Fibroblast of lung (primary cell): ENCODE measurements at regions not wholly inside any gene's neighbourhood (a gene's known extent, or its start where the extent isn't known, plus 50 kb on each side); places are given as distances from the start of the nearest gene placed in this dataset.

Experiments
- DNase-seq, 2 donors: peaks; one replicate each; pipeline versions ENCODE4 v3.0.0 to v3.0.0-alpha.2; 2010; ENCODE audit warnings: low read depth in 2 of 2
- H2AFZ ChIP-seq: 2 replicates; pipeline ENCODE4 v1.5.1; 2012; ENCODE audit warnings: low read length, control low read depth, inconsistent platforms
- H3K27ac ChIP-seq: 2 replicates; pipeline ENCODE4 v1.5.1; 2011; ENCODE audit warnings: low read length, control low read depth; ENCODE audit not compliant: insufficient read depth
- H3K27me3 ChIP-seq: 2 replicates; pipeline ENCODE4 v1.5.1; 2011; ENCODE audit warnings: mild to moderate bottlenecking, low read length; ENCODE audit not compliant: control insufficient read depth, insufficient read depth
- H3K36me3 ChIP-seq: 2 replicates; pipeline ENCODE4 v1.5.1; 2011; ENCODE audit warnings: low read length; ENCODE audit not compliant: control insufficient read depth, insufficient read depth
- H3K4me1 ChIP-seq: 2 replicates; pipeline ENCODE4 v1.5.1; 2011; ENCODE audit warnings: low read length; ENCODE audit not compliant: control insufficient read depth, insufficient read depth; ENCODE audit errors: extremely low read depth
- H3K4me2 ChIP-seq: 2 replicates; pipeline ENCODE4 v1.5.1; 2011; ENCODE audit warnings: low read length, control low read depth; ENCODE audit not compliant: insufficient read depth; ENCODE audit errors: extremely low read depth
- H3K4me3 ChIP-seq, 4 experiments: fragments of 200-600 bp in 1 of 4; sonication (generic) in 1 of 4; replicated peaks in 1 of 4; 2 replicates each; pipeline ENCODE4 v1.5.1; 2011 to 2016; ENCODE audit warnings: low read length in 4 of 4, low read depth in 3 of 4, mild to moderate bottlenecking in 3 of 4, control low read depth in 2 of 4, inconsistent platforms in 1 of 4, mixed read lengths in 1 of 4; ENCODE audit not compliant: insufficient read depth in 1 of 4; ENCODE audit errors: control extremely low read depth in 1 of 4
- H3K79me2 ChIP-seq: 2 replicates; pipeline ENCODE4 v1.5.1; 2012; ENCODE audit warnings: mild to moderate bottlenecking, low read length, inconsistent platforms; ENCODE audit not compliant: control insufficient read depth, insufficient read depth
- H3K9ac ChIP-seq: 2 replicates; pipeline ENCODE4 v1.5.1; 2011; ENCODE audit warnings: mild to moderate bottlenecking, low read length, control low read depth; ENCODE audit not compliant: insufficient read depth
- H3K9me3 ChIP-seq: 2 replicates; pipeline ENCODE4 v1.5.1; 2012; ENCODE audit warnings: low read depth, low read length; ENCODE audit not compliant: control insufficient read depth, insufficient read depth
- H4K20me1 ChIP-seq: 2 replicates; pipeline ENCODE4 v1.5.1; 2011; ENCODE audit warnings: low read length; ENCODE audit not compliant: control insufficient read depth, insufficient read depth; ENCODE audit errors: extremely low read depth
- EZH2 ChIP-seq: IDR thresholded peaks from 2 replicates; pipeline ENCODE4 v1.5.1; 2012; ENCODE audit warnings: low read length, control low read depth, mild to moderate bottlenecking; ENCODE audit errors: missing control alignments
- TF ChIP-seq, protein P1 (sequence below), 2 donors: IDR thresholded peaks in 1 of 2; conservative IDR thresholded peaks in 1 of 2; 1 replicate in 1 of 2; 2 replicates in 1 of 2; pipeline ENCODE4 v1.5.1; 2011 to 2012; ENCODE audit warnings: low read length in 2 of 2, control low read depth in 1 of 2, inconsistent platforms in 1 of 2, low read depth in 1 of 2, mild to moderate bottlenecking in 1 of 2

DNA sequence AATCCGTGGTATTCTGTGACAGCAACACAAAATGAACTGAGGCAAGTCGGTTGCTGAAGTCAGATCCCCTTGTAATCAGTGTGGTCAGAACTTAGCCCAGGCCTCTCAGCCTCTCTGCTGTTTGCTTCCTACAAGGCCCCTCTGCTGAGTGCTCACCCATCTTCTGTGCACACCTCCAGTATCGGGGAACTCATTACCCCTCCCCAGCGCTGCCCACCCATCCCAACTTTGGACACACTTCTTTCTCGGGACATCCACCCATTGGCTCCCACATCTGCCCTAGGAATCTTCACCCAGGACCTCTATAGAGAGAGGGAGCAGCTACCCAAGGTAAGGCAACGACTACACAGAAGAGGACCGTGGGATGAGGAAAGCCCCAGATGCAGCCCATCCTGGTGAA is 217.5 kb downstream of the MATN1 start:
- DNase-seq = no peak
- H2AFZ ChIP-seq = no peak overlapping the region

DNA sequence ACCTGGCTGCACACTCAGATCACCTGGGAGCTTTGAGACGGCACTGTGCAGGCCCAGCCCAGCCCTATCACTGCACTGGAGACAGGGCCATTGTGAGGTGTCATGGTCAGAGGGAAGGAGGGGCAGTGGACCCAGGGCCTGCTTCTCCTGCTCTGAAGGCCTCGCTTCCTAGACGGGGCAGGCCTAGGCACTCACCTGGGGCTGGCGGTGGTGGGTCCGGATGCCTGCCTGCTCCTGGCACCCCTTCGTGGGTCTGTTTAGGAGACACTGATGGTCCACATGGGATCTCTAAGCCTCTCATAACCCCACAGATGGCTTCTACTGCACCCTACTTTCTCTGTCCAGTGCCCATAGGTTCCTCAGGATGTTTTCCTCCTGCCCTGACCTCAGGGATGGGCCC is 230.9 kb downstream of the MATN1 start:
- Histone ChIP-seq H3K27me3 (no peaks in the 10 kb centered on the region), H3K4me1 (no peaks in the 10 kb centered on the region), H3K4me2 (no peak overlapping the region), H3K36me3 (no peaks in the 10 kb centered on the region), H3K9ac (no peak overlapping the region), H3K27ac (no peak overlapping the region), H3K4me3 (no peak overlapping the region), H3K9me3 (no peaks in the 10 kb centered on the region), H3K79me2 (no peaks in the 10 kb centered on the region), H2AFZ (no peak overlapping the region), H4K20me1 (no peaks in the 10 kb centered on the region)
- TF ChIP-seq, protein P1, sequence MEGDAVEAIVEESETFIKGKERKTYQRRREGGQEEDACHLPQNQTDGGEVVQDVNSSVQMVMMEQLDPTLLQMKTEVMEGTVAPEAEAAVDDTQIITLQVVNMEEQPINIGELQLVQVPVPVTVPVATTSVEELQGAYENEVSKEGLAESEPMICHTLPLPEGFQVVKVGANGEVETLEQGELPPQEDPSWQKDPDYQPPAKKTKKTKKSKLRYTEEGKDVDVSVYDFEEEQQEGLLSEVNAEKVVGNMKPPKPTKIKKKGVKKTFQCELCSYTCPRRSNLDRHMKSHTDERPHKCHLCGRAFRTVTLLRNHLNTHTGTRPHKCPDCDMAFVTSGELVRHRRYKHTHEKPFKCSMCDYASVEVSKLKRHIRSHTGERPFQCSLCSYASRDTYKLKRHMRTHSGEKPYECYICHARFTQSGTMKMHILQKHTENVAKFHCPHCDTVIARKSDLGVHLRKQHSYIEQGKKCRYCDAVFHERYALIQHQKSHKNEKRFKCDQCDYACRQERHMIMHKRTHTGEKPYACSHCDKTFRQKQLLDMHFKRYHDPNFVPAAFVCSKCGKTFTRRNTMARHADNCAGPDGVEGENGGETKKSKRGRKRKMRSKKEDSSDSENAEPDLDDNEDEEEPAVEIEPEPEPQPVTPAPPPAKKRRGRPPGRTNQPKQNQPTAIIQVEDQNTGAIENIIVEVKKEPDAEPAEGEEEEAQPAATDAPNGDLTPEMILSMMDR (conservative IDR thresholded peaks at IDR 0.05 in 1 of 2, IDR thresholded peaks at IDR 0.05 in 1 of 2; ENCODE audit: low read depth in 1 of 2, low read length in 2 of 2) = no peak
- no peak for TF ChIP-seq EZH2
- no peak for DNase-seq

More for the DNA sequence above, 217.5 kb downstream of the MATN1 start:
- Histone ChIP-seq H3K4me2 (no peak overlapping the region), H3K79me2 (no peaks in the 10 kb centered on the region), H3K27me3 (no peaks in the 10 kb centered on the region), H3K36me3 (no peaks in the 10 kb centered on the region), H3K9me3 (no peaks in the 10 kb centered on the region), H4K20me1 (no peaks in the 10 kb centered on the region), H3K4me1 (no peaks in the 10 kb centered on the region), H3K27ac (no peak overlapping the region), H3K9ac (no peak overlapping the region), H3K4me3 (no peak overlapping the region)
- no peak for TF ChIP-seq EZH2
- TF ChIP-seq, protein P1 (conservative IDR thresholded peaks at IDR 0.05 in 1 of 2, IDR thresholded peaks at IDR 0.05 in 1 of 2; ENCODE audit: low read depth in 1 of 2, low read length in 2 of 2) = no peak

DNA sequence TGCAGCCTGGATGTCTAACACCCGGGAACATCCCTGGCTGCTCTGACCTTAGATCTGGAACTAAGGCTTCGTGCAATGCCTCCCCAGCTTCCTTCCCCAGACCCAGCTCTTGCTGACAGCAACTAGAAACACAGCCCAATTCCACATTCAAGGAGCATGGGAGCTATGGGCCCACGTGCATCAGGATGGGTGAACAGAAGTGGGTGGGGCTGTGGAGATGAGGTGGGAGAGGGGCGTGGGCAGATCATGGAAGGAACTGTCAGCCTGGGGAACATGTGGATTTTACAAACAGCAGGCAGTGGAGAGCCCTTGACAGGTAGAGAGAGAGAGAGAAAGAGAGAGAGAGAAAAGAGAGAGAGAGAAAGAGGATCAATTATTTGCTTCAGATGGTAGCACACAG is 231.6 kb downstream of the MATN1 start:
- TF ChIP-seq, protein P1 (conservative IDR thresholded peaks at IDR 0.05 in 1 of 2, IDR thresholded peaks at IDR 0.05 in 1 of 2; ENCODE audit: low read depth in 1 of 2, low read length in 2 of 2) = no peak
- no peak for TF ChIP-seq EZH2
- DNase-seq = no peak
- Histone ChIP-seq H3K4me3 (no peak overlapping the region), H3K27me3 (no peaks in the 10 kb centered on the region), H4K20me1 (no peaks in the 10 kb centered on the region), H3K9ac (no peak overlapping the region), H3K9me3 (no peaks in the 10 kb centered on the region), H3K79me2 (no peaks in the 10 kb centered on the region), H3K27ac (no peak overlapping the region), H3K4me2 (no peak overlapping the region), H3K4me1 (no peaks in the 10 kb centered on the region), H2AFZ (no peak overlapping the region), H3K36me3 (no peaks in the 10 kb centered on the region)
